GM18508 (cell line): ENCODE measurements at regions not wholly inside any gene's neighbourhood (a gene's known extent, or its start where the extent isn't known, plus 50 kb on each side); places are given as distances from the start of the nearest gene placed in this dataset.
"Not testable (repeated sequence)": the region's sequence is repeated elsewhere in the genome, so short reads cannot be mapped to it uniquely, and the experiment has no call there.

Source experiments
- ATAC-seq: cut with Tn5 transposase; IDR thresholded peaks from one replicate; pipeline ENCODE4 v1.9.1; 2021; ENCODE audit warnings: moderate number of reproducible peaks; ENCODE audit not compliant: insufficient read depth, unreplicated experiment

DNA sequence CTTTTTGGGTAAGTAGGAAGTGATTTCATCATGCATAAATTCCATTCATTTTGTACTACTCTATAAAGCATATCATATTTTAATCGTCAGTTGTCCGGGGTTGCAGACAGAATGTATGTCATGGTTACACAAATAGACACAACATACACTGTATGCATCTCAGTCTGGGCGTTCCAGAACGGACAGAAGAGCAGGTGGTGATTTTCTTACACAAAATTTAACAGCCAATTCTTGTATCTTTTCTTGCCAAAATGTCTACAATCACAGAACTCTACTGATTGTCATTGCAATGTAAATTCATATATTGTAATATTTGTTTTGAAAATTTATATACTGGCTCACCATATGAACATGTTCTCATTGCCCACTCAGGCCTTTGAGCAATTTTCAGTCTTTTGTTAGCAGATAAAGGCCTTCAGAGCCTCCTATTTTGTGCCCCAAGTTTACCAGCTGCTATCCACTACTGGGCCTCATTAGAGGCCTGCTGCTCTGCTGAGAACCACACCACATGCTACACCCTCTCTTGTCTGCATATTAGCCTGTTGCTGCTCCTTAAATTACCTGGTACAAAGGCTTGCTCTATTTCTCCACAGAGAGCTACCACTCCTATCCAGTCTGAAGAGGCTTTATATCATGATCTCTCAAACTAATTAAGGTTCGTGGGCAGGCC, 61.5 kb downstream of the PRDM13 start:
- ATAC-seq = no peak

DNA sequence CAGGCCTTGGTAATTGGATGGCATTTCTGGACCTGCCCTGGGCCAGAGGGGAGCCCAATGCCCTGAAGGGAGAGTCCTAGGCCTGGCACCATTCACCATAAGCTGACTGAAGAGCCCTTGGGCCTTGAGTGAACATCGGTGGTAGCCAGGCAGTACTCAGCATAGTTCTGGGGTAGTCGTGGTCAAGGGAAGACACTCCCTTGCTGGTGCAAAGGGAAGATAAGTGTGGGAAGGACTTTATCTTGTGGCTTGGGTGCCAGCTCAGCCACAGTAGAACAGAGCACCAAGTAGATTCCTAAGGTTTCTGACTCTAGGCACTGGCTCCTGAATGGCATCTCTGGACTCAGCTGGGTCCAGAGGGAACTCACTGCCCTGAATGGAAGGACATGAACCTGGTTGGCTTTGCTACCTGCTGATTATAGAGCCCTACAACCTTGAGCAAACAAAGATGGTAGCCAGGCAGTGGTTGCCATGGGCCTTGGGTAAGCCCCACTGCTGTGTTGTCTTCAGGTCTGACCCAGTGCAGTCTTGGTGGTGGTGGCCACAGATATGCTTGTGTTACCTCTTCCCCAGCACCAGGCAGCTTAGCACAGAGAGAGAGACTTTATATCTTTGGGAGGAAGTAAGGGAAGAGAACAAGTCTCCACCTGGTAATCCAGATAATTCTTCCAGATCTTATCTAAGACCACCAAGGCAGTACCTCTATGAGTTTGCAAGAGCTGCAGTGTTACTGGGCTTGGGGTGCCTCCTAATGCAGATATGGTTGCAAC, 83.5 kb downstream of the PRDM13 start:
- ATAC-seq = no peak

DNA sequence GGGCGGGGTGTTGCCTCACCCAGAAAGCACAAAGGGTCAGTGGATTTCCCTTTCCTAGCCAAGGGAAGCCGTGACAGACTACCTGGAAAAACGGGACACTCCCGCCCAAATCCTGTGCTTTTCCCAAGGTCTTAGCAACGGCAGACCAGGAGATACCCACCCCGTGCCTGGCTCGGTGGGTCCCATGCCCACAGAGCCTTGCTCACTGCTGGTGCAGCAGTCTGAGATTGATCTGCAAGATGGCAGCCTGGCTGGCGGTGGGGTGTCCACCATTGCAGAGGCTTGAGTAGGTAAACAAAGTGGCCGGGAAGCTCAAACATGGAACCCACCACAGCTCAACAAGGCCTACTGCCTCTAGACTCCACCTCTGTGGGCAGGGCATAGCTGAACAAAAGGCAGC, 95.7 kb downstream of the PRDM13 start:
- ATAC-seq = not testable (repeated sequence)

DNA sequence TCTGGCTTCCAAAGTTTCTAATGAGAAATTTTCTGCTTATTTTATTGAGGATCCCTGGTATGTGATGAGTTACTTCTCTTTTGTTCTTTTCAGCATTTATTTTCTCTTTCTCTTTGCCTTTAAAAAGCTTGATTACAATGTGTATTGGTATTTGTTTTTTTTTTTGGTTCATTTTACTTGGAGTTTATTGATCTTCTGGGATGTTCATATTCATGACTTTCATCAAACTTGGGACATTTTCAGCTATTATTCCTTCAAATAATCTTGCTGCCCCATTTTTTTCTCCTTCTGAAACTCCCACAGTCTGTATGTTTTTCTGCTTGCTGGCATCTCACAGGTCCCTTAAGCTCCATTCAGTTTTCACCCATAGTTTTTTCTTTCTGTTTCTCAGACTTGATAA, 102.4 kb downstream of the PRDM13 start:
- no peak for ATAC-seq

DNA sequence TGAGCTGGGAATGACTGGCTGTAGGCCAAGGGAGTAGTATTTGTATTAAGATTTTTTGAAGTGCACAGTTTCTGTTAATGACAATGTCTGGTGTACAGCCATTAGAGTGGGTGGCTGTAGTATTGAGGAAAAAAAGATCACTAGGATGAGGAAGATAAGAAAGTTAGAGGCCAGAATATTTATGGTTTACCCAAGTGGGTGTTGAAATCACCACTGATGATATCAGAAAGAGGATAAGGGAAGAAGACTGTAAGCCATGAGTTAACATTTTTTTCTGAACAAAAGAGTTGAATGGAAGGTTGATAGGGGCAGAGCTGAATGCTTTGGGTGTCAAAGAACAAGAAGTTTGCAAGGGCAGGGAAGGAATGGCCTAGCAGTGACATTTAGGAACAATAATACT, 104.7 kb downstream of the PRDM13 start:
- ATAC-seq = no peak

DNA sequence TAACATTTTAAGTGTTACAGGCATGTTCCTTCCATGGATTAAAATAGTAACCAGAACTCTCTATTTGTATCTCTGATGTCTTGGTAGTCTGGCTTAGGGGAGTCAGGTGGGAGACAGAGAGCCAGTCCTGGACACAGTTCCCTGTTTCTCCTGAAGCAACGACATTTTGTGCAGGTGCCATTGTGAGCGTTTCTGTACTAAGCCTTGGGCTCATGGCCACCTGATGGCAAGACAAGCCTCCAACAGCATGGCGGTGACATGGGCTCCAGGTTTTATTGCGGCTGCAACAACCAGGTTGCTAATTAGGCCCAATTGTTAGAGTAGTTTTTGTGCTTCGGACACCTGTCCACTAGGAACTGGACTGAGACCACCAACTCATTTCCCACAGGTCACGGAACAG, 105.3 kb downstream of the PRDM13 start:
- ATAC-seq = no peak

DNA sequence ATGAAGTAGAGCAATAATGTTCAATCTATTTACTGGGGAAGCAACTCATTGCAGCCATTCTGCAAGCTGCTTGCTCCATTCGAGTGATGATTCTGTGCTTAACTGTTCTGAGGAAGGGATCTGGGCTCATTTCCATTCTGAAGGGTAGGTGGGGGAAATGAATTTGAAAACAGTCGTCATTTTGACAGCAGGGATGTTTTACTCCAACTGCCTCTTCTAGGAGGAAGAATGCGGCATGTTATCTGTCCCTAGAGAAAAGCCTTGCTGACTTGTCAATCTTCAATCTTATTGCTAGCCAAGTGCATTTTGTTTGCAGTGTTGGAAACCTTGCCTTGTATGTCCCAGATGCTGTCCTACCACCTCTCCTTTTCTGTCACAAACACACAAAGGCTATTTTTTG, 105.9 kb downstream of the PRDM13 start:
- no peak for ATAC-seq

DNA sequence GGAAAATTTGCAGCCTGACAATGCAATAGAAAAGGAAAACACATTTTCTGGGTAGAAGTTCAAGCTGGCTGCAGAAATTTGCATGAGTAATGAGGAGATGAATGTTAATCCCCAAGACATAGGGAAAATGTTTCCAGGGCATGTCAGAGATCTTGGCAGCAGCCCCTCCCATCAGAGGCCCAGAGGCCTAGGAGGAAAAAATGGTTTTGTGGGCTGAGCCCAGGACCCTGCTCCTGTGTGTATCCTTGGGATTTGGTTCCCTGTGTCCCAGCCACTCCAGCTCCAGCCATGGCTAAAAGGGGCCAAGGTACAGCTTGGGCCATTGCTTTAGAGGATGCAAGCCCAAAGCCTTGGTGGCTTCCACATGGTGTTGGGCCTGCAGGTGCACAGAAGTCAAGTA, 115.4 kb downstream of the PRDM13 start:
- ATAC-seq = not testable (repeated sequence)

DNA sequence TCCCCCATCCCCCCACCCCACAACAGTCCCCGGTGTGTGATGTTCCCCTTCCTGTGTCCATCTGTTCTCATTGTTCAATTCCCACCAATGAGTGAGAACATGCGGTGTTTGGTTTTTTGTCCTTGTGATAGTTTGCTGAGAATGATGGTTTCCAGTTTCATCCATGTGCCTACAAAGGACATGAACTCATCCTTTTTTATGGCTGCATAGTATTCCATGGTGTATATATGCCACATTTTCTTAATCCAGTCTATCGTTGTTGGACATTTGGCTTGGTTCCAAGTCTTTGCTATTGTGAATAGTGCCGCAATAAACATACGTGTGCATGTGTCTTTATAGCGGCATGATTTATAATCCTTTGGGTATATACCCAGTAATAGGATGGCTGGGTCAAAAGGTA, 123.6 kb downstream of the PRDM13 start:
- ATAC-seq = not testable (repeated sequence)

DNA sequence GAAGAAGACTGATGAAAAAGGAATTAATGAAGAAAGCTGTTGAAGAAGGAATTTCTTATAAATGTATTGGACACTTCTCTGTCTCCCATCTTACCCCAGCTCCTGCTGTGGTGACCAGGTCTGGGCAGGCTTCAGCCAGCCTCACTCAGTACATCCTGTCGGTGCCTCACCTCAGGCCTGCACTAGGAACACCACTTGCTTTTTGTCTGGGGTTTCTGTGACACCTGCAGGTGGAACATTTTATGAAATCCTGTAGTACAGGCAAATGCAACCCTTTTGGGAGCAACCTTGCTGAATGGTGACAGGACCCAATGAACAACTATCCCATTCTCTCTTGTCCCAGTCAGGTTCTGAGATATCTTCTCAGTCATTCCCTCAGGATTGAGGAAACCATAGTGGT, 129.7 kb downstream of the PRDM13 start:
- ATAC-seq = no peak

DNA sequence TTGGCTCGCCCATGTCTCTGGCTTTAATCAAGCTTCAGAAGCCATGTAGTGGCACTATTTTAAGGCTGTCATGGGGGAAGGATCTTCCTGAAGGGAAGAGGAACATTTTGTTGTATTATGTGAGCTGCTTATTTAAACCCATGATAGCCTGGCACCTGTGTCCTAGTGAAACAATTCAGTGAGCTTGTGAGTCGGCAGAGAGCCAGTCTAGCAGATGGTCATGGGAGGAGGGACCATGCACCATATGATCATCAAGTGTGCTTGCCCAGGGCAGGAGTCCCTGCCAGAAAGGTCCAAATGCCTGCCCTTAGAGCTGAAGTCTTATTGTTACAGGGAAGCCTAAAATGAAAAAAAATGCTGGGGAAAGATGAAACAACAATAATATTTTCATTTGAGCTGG, 132.9 kb downstream of the PRDM13 start:
- ATAC-seq = no peak

DNA sequence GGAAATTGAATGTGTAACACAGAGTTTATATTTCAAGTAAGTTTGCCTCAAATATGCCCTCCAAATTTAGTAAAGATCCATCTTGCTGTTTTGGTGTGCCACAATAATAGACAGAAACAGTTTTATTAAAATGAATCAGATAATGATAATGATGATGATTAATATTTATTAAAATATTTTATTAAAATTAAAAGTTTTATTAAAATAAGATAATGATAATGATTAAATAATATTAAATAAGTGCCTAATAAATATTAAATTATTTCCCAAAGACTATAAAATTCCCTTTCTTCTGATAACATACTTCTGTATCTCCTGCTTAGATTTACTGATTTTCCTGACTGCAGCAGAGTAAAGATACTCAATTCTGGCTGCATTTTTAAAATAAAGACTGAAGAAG, 134.5 kb downstream of the PRDM13 start:
- no peak for ATAC-seq

DNA sequence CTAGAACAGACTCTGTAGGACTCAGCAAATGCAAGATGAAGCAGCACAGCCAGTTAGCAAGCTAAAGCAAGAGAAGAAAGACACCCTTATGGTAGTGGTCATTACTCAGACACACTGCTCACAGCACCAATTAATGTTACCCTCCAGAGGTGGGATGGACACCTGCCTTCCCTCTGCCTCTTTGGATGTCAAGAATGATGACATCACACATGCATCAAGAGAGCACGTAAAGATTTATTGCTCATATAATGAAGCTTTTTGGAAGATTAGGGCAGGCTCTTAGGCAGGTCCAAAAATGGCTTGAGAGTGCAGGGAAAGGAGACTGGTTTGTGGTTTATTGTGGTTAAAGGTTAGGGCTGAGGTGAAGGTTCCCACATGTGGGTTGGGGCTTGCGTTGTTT, 137.0 kb downstream of the PRDM13 start:
- ATAC-seq = no peak

DNA sequence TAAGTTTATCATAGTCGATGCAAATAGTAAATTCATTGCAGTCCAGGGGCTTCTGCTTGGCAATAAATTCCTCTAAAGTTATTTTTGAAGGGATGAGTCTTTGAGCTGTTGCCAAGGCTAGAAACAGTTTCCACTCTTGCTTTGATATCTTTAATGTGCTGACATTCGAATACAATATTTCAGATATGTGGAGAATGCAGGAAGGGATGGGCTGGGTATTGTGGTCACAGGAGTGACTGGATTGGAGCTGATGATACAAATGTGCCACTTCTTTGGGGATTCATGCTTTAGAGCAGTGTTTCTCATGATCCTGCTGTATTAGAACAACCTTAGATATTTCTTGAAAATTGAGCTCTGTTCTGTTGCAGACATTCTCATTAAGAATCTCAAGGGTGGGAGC, 139.0 kb downstream of the PRDM13 start:
- ATAC-seq = no peak

DNA sequence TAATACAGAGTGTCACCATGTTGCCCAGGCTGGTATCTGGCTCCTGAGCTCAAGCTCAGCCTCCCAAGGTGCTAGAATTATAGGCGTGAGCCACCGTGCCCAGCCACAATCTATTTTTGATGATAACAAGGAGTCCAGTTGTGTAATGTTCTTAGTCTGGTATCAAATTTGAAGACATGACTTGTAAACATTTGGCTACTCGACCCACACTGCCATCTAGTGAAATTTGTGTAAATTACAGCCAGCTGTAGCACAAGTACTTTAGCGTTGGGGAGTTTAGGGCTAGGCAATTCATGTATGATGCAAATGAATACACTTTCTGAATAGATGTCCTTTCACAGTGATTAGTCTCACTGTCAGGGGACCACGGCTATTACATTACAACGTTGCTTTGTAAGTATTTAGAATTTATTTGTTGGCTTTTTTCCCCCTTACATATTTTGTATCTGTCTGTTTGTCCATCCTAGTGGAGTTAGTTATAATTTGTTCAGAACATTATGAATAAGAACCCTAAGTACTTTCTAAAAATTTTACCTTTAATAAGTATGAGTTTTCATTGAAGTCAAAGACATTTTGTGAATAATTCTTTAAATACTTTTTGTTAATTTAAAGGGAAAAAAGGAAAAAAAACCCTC, 139.7 kb downstream of the PRDM13 start:
- ATAC-seq = peak; percentile 85

DNA sequence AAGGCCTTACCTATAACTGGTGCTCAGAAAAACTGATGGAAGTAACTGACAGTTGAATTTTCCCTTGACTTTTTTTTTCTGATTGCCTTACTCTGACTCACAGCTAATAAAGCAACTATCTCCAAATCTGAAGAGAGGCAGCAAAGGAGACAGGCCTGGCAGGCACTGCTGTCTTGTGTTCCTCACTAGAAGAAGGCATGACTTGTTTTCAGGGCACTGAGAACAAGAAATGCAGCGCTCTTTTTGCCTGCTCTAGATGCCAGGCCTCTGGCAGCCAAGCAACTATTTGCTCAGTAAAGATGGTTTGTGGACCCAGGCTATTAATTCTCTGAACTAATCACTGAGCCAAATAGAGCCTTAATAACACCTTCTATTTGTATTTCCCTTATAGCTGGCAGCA, 155.1 kb downstream of the PRDM13 start:
- ATAC-seq = no peak

DNA sequence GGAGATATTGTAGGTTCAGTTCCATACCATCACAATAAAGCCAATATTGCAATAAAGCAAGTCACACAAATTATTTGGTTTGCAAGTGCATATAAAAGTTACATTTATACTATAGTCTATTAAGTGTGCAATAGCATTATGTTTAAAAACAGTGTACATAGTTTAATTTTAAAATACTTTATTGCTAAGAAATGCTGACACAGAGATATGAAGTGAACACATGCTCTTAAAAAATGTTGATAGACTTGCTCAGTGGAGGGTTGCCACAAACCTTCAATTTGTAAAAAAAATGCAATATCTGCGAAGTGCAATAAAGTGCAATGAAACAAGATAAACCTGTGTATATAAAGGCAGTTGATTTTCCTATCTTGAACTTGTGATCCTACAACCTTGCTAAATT, 161.5 kb downstream of the PRDM13 start:
- ATAC-seq = no peak

DNA sequence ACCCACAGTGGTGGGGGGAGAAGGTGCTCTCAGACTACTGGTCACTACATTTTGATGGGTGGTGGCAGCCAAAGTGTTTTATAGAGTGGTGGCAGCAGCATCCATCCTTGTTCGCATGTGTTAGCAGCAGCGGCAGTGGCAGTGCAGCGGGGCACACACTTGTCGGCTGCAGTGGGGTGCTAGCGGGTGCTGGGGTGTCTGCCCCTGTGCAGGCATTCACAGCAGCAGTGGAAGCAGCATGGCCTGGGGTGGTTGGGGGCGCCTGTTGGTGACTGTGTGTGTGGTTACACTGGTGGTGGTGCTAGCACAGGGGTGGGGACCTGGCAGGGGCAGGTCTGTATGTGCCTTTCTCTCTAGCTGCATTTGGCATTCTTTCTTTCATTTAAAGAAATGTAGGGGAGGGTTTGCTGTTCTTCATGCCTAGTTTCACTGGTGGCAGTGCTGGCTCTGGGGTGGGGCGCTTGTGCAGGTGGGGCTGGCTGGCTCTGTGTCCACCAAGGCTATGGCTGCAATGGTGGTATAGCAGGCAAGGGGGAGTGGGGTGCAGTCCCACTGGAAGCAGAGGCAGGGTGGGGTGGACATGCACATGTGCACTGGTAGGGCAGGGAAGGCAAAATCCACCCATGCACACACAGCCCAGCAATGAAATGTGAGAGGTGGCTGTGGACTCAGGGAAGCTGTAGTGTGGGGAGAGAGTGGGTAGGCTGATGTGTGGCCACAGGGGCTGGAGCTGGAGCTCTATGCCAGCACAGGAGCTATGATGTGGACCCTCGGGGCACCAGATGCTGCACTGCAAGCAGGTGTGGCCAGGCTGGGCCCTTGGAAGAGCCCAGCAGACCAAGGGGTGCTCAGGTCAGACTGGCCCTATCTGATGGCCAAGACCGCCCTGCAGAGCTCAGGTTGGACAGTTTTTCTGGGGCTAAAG, 173.3 kb downstream of the PRDM13 start:
- no peak for ATAC-seq

DNA sequence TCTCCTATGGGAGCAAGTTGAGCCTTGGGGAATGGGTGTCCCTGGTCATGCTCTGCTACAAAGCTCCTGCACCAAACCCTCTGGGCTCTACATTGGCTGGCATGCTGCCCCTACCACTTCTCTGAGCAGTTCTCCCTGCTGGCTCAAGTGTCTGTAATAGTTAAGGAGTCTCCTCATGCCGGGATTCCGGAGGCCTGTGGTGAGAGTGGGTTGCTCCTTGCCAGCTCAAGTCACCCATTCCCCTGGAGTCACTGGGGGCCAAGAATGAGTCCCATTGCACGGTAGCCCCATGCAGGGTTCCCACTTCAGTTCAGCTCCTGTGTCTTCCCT, 173.9 kb downstream of the PRDM13 start:
- no peak for ATAC-seq

DNA sequence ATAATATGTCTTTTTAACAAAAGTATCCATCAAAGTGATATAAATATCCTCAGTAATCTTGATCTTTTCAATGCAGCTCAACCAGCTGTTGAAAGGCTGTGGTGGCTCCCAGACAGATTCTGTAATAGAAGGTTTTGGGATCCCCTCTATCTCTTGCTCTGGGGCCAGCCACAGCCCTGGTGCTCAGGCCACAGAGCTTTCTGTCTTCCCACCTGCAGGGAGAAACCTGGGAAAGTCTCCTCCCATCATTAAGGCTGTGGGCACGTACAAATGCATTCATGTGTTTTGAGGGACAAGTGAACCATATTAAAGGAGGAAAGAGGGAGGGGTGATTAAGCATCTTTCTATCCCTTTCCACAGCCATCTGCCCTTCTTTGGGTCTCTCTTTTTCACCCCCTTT, 183.1 kb downstream of the PRDM13 start:
- ATAC-seq = no peak

DNA sequence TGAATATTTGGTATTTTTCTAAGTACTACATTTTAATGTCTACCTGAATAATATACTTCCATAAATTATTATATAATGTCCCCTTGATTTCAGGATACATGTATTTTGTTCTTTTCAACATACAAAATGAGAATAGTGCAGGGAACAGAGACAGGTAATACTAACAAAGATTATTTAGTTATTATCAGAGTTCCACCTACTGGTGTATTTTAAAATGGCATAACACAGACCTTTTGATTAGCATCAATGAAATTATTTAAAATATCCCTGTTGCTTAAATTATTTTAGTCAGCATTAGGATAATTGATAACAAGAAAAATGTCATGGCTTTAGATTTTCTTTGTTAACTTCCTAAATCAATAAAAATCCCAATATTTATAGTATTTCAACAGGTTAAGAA, 184.0 kb downstream of the PRDM13 start:
- no peak for ATAC-seq
